AG08395 (cell line): ENCODE measurements at regions not wholly inside any gene's neighbourhood (a gene's known extent, or its start where the extent isn't known, plus 50 kb on each side); places are given as distances from the start of the nearest gene placed in this dataset.

Experiments used
- DNase-seq: peaks from one replicate; pipeline ENCODE4 v3.0.0; 2012; ENCODE audit warnings: mixed read lengths, low spot score

DNA sequence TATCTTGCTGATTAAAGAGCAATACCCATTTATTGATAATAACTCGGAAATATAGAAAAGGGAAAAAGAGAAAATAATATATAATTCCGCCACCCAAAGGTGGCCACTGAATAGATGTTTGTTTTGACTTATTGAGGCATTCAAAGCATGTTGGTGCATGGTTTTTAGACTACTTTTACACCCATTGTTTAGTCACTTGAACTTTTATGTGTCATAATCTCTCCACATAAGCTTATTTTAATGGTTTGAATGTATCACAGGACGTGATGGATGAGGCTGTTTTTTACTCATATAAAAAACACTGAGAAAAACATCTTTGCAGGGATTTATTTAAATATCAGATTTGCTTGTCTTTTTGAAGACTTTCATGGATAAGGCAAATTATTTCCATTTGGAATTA lies 120.4 kb downstream of the ACKR3 start:
- DNase-seq: no peak

DNA sequence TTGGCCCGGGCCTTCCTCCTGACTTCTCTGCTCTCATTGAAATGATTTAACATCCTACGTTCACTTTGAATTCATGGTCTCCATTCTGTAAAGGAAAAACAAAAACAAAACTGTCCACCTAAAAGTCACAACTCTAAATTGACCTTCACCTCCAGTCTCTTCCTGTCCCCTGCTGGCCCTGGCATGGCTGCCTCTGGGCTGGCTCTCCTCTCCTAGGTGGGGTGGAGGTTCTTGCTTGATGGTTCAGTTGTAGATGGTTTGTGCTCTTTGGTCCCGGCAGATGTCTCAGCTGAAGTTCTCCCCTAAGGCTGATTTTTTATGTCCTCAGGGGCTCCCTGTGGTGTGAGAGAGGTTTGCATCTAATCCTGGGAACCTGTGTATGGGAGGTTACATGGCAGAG lies 121.1 kb downstream of the ACKR3 start:
- DNase-seq: no peak

DNA sequence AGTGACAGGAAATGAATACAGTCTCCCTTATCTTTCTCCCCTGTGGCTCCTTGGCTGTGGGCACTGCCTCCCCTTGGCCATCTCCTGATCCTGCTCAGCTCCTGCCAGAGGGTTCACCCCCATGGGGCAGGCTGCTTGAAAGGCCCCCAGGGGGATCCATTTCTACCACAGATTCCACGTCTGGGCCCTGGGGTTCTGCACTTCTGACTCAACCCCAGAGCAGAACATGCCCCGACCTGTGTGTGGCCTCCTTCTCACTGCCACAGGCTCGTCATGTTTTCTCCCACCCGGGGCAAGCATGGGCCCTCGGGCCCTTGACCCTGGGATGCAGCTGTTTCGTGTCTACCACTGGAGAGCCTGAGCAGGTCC lies 122.2 kb downstream of the ACKR3 start:
- no peak for DNase-seq

GRCh38 chr2:236692937-236693336 lies 123.3 kb downstream of the ACKR3 start:
- no peak for DNase-seq

DNA sequence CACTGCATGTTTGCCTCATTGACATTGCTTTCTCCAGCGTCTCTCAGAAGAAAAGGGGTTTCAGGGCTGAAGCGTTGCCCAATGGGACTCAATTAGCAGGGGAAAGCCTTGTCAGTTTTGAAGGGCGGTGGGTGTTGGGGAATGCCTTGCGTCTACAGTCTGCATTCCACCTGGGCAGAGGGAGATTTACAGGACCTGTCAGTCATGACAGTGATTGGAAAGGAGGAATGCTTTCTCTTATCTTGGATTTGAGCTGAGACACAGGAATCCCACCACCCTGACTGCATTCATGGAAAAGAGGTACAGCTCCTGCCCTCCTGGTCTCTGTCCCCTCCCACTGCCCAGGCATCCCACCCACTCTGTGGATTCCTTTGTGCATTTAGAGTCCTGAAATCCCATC lies 123.9 kb downstream of the ACKR3 start:
- DNase-seq: no peak

GRCh38 chr2:236694146-236694888 lies 124.7 kb downstream of the ACKR3 start:
- DNase-seq: no peak

GRCh38 chr2:236696834-236697233 lies 127.2 kb downstream of the ACKR3 start:
- DNase-seq: no peak

- no peak for DNase-seq
These were observed 128.5 kb downstream of the ACKR3 start for GRCh38 chr2:236698016-236698627.

GRCh38 chr2:236700703-236701102 lies 131.1 kb downstream of the ACKR3 start:
- no peak for DNase-seq

DNA sequence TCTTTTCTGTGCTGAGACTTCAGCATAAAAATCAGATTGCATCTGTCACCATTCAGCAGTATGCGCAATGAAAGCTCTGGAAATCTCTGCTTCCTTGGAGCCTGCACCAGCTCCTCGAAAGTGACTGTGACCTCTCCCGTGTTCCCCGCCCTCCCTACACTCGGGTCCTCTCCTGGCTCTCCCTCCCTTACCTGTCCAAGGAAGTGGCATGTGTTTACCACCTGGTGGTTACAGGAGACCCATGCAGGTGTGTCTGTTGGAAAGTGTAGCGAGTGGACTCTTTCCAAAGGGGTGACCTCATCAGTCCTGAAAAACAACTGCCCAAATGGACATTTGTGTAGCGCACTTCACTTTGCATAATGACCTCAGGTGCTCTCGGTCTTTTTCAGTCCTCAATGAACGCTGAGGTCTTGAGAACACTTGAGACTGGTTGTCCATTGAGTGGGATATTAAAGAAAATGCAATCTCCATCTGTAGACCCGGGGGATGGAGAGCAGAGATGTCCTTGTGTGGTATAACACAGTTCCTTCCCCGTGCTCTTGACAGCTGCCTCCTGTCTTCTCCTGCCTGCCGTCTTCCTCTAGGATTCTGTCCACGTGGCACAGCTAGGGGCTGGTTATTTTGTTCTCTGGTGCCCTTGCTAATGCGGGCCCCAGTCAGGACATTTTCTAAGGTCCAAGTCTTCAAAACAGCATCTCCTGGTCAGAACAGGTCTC lies 133.2 kb downstream of the ACKR3 start:
- no peak for DNase-seq

- no peak for DNase-seq
These were observed 133.7 kb downstream of the ACKR3 start for GRCh38 chr2:236703373-236703709.

GRCh38 chr2:236703906-236704305 lies 134.3 kb downstream of the ACKR3 start:
- DNase-seq: no peak

GRCh38 chr2:236704887-236705286 lies 135.3 kb downstream of the ACKR3 start:
- no peak for DNase-seq

DNA sequence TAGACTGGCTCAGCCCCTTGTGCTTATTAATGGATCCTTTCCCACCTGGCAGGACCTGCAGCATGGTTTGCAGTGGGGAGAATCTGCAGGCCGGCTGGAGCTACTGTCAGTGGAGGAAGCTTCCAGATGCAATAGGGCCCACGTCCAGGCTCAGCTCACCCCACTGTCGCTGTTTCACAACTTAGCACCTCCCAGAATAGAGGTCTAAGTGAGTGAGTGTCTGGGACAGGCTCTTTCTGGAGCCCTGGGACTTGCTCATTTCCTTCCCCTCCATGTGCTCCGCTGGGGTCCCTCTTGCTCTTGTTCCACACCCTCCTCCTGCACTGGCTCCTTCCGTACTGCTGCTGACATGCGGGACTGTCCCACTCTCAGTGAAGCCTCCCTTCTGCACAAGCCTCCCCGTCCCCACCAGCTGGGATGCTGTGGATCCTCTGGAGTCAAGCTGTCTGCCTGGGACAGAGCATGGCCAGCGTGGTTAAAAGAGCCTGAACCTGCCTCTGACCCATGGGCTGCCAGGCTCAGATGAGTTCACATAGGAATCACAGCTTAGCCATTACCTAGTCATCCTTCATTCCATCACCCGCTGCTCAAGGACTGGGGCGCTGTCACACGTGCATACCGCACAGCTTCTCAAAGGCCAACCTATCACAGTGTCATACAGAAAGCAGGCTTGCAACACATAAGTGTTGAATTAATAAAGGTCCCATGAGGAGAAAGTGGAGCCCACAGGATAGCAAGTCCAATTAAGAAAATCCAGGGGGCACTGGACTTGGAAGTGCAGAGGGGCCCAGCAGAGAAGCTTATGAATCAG lies 135.9 kb downstream of the ACKR3 start:
- peak; percentile 32 for DNase-seq

DNA sequence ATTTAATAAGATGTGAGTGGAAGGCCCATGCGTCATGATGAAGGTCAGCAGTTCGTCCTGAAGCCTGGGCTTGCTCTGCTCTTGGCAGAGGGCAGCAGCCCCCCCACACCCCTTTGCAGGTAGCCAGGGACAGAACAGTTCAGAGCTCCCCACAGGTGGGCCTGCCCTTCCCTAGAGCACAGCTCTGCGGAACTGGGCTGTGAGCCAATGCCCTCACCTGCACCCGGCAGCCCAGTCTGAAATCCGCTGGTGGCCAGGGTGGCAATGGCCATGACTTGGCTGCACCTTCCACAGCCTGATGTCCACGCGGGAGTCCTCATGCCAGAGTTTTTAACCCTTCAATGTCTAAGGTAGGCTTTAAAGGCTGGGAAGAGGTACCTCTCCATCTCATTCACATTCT lies 136.7 kb downstream of the ACKR3 start:
- no peak for DNase-seq

DNA sequence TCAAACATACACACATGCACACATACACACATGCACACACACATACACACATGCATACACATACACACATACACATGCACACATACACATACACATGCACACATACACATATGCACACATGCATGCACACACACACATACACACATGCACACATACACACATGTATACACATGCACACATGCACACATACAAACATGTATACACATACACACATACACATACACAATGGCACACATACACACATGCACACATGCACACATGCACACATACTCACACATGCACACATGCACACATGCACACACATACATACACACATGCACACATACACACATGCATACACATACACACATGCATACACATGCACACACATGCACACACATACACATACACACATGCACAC lies 137.2 kb downstream of the ACKR3 start:
- DNase-seq: no peak

GRCh38 chr2:236711440-236711839 lies 141.8 kb downstream of the ACKR3 start:
- DNase-seq: peak; percentile 87

- DNase-seq: peak; percentile 38
These were observed 142.7 kb downstream of the ACKR3 start for GRCh38 chr2:236712304-236712703.

GRCh38 chr2:236712961-236713673 lies 143.5 kb downstream of the ACKR3 start:
- no peak for DNase-seq

GRCh38 chr2:236714080-236714479 lies 144.5 kb downstream of the ACKR3 start:
- DNase-seq: no peak

DNA sequence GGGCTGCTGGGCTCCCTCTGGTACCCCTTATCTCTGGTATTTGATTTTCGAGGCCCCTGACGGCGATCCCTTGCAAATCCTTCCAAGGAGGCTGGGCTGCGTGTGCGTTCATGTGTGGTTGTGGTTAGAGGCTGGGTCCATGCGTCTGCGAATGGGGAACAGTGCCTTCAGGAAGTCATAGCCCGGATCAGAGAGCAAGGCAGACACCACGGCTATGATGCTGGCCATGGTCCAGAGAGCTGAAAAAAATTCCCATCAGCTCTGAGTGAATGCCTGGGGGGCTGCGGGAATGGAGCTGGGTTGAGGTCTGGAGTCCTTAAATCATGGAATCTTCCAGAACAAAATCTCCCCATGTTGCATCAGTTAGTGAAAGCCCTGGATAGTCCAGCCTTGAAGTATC lies 145.5 kb downstream of the ACKR3 start:
- DNase-seq: no peak

- DNase-seq: no peak
These were observed 145.9 kb downstream of the ACKR3 start for GRCh38 chr2:236715491-236715961.
